H54 (cell line): ENCODE measurements at regions not wholly inside any gene's neighbourhood (a gene's known extent, or its start where the extent isn't known, plus 50 kb on each side); places are given as distances from the start of the nearest gene placed in this dataset.
"Not testable (repeated sequence)": the region's sequence is repeated elsewhere in the genome, so short reads cannot be mapped to it uniquely, and the experiment has no call there.

Experiments used
- DNase-seq: peaks from one replicate; pipeline ENCODE4 v3.0.0; 2011; ENCODE audit warnings: low spot score, mixed read lengths; ENCODE audit not compliant: insufficient read length
- FAIRE-seq: peaks from 3 replicates; lab custom pipeline; 2011; peaks lifted over from hg19 to GRCh38; lab: Jason Lieb, UNC
- POLR2A ChIP-seq: IDR thresholded peaks from 2 replicates; pipeline ENCODE4 v1.6.1; 2011; ENCODE audit warnings: low read depth, mild to moderate bottlenecking, low read length

- no peak for TF ChIP-seq POLR2A
- FAIRE-seq (no peak), DNase-seq (no peak)
Measured at GRCh38 chr2:40020997-40021396, 241.9 kb upstream of the THUMPD2 start.

GRCh38 chr2:40016151-40016885, 237.3 kb upstream of the THUMPD2 start:
- TF ChIP-seq POLR2A, result no peak
- DNase-seq (no peak), FAIRE-seq (no peak)

- DNase-seq, FAIRE-seq: not testable (repeated sequence)
Measured at GRCh38 chr2:40013962-40014361, 234.9 kb upstream of the THUMPD2 start.

GRCh38 chr2:40004336-40004735, 225.3 kb upstream of the THUMPD2 start:
- DNase-seq, result no peak
- no peak for TF ChIP-seq POLR2A
- no peak for FAIRE-seq

- FAIRE-seq, result no peak
- TF ChIP-seq POLR2A, result no peak
- DNase-seq, result no peak
Measured at GRCh38 chr2:40002339-40002738, 223.3 kb upstream of the THUMPD2 start.

- FAIRE-seq, result no peak
- DNase-seq, result no peak
- TF ChIP-seq POLR2A, result no peak
Measured at GRCh38 chr2:39999864-40000263, 220.8 kb upstream of the THUMPD2 start.

GRCh38 chr2:39998617-39999016, 219.6 kb upstream of the THUMPD2 start:
- no peak for DNase-seq
- no peak for FAIRE-seq
- no peak for TF ChIP-seq POLR2A

GRCh38 chr2:39996653-39997080, 217.6 kb upstream of the THUMPD2 start:
- DNase-seq (no peak), FAIRE-seq (peak; percentile 87)

GRCh38 chr2:39995005-39995737, 216.1 kb upstream of the THUMPD2 start:
- TF ChIP-seq POLR2A, result no peak
- FAIRE-seq (peak; percentile 57), DNase-seq (no peak)

More at GRCh38 chr2:39996653-39997080, 217.6 kb upstream of the THUMPD2 start:
- no peak for TF ChIP-seq POLR2A

GRCh38 chr2:39994151-39994550, 215.1 kb upstream of the THUMPD2 start:
- DNase-seq, result no peak
- TF ChIP-seq POLR2A, result no peak
- peak; percentile 91 for FAIRE-seq

GRCh38 chr2:39991298-39991697, 212.2 kb upstream of the THUMPD2 start:
- FAIRE-seq, result no peak
- no peak for TF ChIP-seq POLR2A
- no peak for DNase-seq

GRCh38 chr2:39990335-39990900, 211.4 kb upstream of the THUMPD2 start:
- no peak for TF ChIP-seq POLR2A
- DNase-seq (no peak), FAIRE-seq (no peak)

- FAIRE-seq, result no peak
- TF ChIP-seq POLR2A, result no peak
- no peak for DNase-seq
Measured at GRCh38 chr2:39989888-39990287, 210.8 kb upstream of the THUMPD2 start.

GRCh38 chr2:39981883-39982311, 202.8 kb upstream of the THUMPD2 start:
- FAIRE-seq (no peak), DNase-seq (no peak)
- no peak for TF ChIP-seq POLR2A

GRCh38 chr2:39975476-39976020, 196.5 kb upstream of the THUMPD2 start:
- no peak for DNase-seq
- no peak for TF ChIP-seq POLR2A
- no peak for FAIRE-seq
